HEK293 (cell line): ENCODE measurements at regions not wholly inside any gene's neighbourhood (a gene's known extent, or its start where the extent isn't known, plus 50 kb on each side); places are given as distances from the start of the nearest gene placed in this dataset.
A peak's percentile ranks its signal among the peaks of the same experiment; 100 is the strongest.

Experiments
- CTCF ChIA-PET: fragments of 350-600 bp; formaldehyde crosslinking; extraction: SDS; loops from one replicate; lab custom pipeline; 2021; ENCODE audit warnings: antibody characterized with exemption; lab: Yijun Ruan, JAX
- POLR2A ChIA-PET: fragments of 300-600 bp; formaldehyde crosslinking; extraction: SDS; loops from one replicate; lab custom pipeline; 2020; ENCODE audit warnings: antibody characterized with exemption, inconsistent platforms; lab: Yijun Ruan, JAX
- H3K27ac ChIP-seq: fragments of 200-500 bp; sonication (Bioruptor generic); 2 replicates; pipeline ENCODE4 v1.5.1; 2014; ENCODE audit warnings: low read depth, low read length, control low read depth, inconsistent platforms; ENCODE audit errors: extremely low read depth
- H3K36me3 ChIP-seq, 2 experiments: fragments of 200-500 bp in 1 of 2; sonication (Bioruptor generic) in 1 of 2; 1 replicate in 1 of 2; 2 replicates in 1 of 2; pipeline ENCODE4 v1.5.1; 2014 to 2017; ENCODE audit warnings: inconsistent platforms in 2 of 2, low read length in 2 of 2; ENCODE audit not compliant: control insufficient read depth in 2 of 2, insufficient read depth in 1 of 2
- H3K4me1 ChIP-seq: fragments of 200-500 bp; sonication (Bioruptor generic); 2 replicates; pipeline ENCODE4 v1.5.1; 2014; ENCODE audit warnings: mild to moderate bottlenecking, low read length, inconsistent platforms; ENCODE audit not compliant: control insufficient read depth, insufficient read depth
- H3K4me3 ChIP-seq: 2 replicates; pipeline ENCODE4 v1.5.1; 2011; ENCODE audit warnings: low read depth, mild to moderate bottlenecking, control low read depth, low read length, moderate library complexity
- H3K9me3 ChIP-seq: fragments of 200-500 bp; sonication (Bioruptor generic); 2 replicates; pipeline ENCODE4 v1.5.1; 2014; ENCODE audit warnings: low read depth, low read length, inconsistent platforms; ENCODE audit not compliant: control insufficient read depth, insufficient read depth
- BCL11B ChIP-seq: fragments of 450-650 bp; formaldehyde crosslinking; IDR thresholded peaks from 2 replicates; pipeline ENCODE4 v1.5.1; 2016; ENCODE audit warnings: low read depth, missing biosample characterization, missing genetic modification characterization
- GLI4 ChIP-seq: fragments of 450-650 bp; formaldehyde crosslinking; IDR thresholded peaks from 2 replicates; pipeline ENCODE4 v1.5.1; 2016; ENCODE audit warnings: missing biosample characterization, missing genetic modification characterization
- GLIS2 ChIP-seq: fragments of 450-650 bp; formaldehyde crosslinking; IDR thresholded peaks from 2 replicates; pipeline ENCODE4 v1.5.1; 2016; ENCODE audit warnings: missing biosample characterization, missing genetic modification characterization
- MEIS1 ChIP-seq: sonication (generic); formaldehyde crosslinking; IDR thresholded peaks from 2 replicates; pipeline ENCODE4 v1.8.1; 2022; ENCODE audit warnings: missing genetic modification reagents, mild to moderate bottlenecking, borderline replicate concordance
- PATZ1 ChIP-seq: fragments of 450-650 bp; formaldehyde crosslinking; IDR thresholded peaks from 2 replicates; pipeline ENCODE4 v1.5.1; 2016; ENCODE audit warnings: missing biosample characterization, missing genetic modification characterization
- SP3 ChIP-seq: fragments of 450-650 bp; formaldehyde crosslinking; IDR thresholded peaks from 2 replicates; pipeline ENCODE4 v1.5.1; 2016; ENCODE audit warnings: missing biosample characterization, missing genetic modification characterization
- SP7 ChIP-seq: fragments of 450-650 bp; formaldehyde crosslinking; IDR thresholded peaks from 2 replicates; pipeline ENCODE4 v1.5.1; 2016; ENCODE audit warnings: missing biosample characterization, missing genetic modification characterization
- ZBTB8A ChIP-seq: fragments of 450-650 bp; formaldehyde crosslinking; IDR thresholded peaks from 2 replicates; pipeline ENCODE4 v1.5.1; 2016; ENCODE audit warnings: missing biosample characterization, missing genetic modification characterization
- ZNF140 ChIP-seq: fragments of 450-650 bp; formaldehyde crosslinking; IDR thresholded peaks from 2 replicates; pipeline ENCODE4 v1.5.1; 2016; ENCODE audit warnings: missing biosample characterization, missing genetic modification characterization
- ZNF16 ChIP-seq: fragments of 450-650 bp; formaldehyde crosslinking; IDR thresholded peaks from 2 replicates; pipeline ENCODE4 v1.5.1; 2016; ENCODE audit warnings: low read depth, missing biosample characterization, missing genetic modification characterization
- ZNF211 ChIP-seq: fragments of 450-650 bp; formaldehyde crosslinking; IDR thresholded peaks from 2 replicates; pipeline ENCODE4 v1.5.1; 2016; ENCODE audit warnings: low read depth, missing biosample characterization, missing genetic modification characterization
- ZNF335 ChIP-seq: fragments of 450-650 bp; formaldehyde crosslinking; conservative IDR thresholded peaks from 2 replicates; pipeline ENCODE4 v1.5.1; 2016; ENCODE audit warnings: missing biosample characterization, missing genetic modification characterization
- ZNF404 ChIP-seq: fragments of 450-650 bp; formaldehyde crosslinking; IDR thresholded peaks from 2 replicates; pipeline ENCODE4 v1.5.1; 2017; ENCODE audit warnings: missing biosample characterization, missing genetic modification characterization
- ZNF423 ChIP-seq: fragments of 450-650 bp; formaldehyde crosslinking; IDR thresholded peaks from 2 replicates; pipeline ENCODE4 v1.5.1; 2016; ENCODE audit warnings: missing biosample characterization, missing genetic modification characterization
- ZNF433 ChIP-seq: fragments of 450-650 bp; formaldehyde crosslinking; IDR thresholded peaks from 2 replicates; pipeline ENCODE4 v1.5.1; 2016; ENCODE audit warnings: missing biosample characterization, missing genetic modification characterization, low read depth
- ZNF488 ChIP-seq: fragments of 450-650 bp; formaldehyde crosslinking; IDR thresholded peaks from 2 replicates; pipeline ENCODE4 v1.5.1; 2016; ENCODE audit warnings: missing biosample characterization, missing genetic modification characterization
- ZNF510 ChIP-seq: fragments of 450-650 bp; formaldehyde crosslinking; IDR thresholded peaks from 2 replicates; pipeline ENCODE4 v1.5.1; 2018; ENCODE audit warnings: mild to moderate bottlenecking, missing genetic modification characterization, missing biosample characterization; ENCODE audit not compliant: insufficient replicate concordance
- ZNF544 ChIP-seq: fragments of 450-650 bp; formaldehyde crosslinking; IDR thresholded peaks from 2 replicates; pipeline ENCODE4 v1.5.0; 2017; ENCODE audit warnings: missing biosample characterization, missing genetic modification characterization
- ZNF629 ChIP-seq: fragments of 450-650 bp; formaldehyde crosslinking; IDR thresholded peaks from 2 replicates; pipeline ENCODE4 v1.5.1; 2017; ENCODE audit warnings: missing biosample characterization, missing genetic modification characterization
- ZNF645 ChIP-seq: fragments of 450-650 bp; formaldehyde crosslinking; IDR thresholded peaks from 2 replicates; pipeline ENCODE4; 2016; ENCODE audit warnings: missing biosample characterization, missing genetic modification characterization
- ZNF692 ChIP-seq: fragments of 450-650 bp; formaldehyde crosslinking; IDR thresholded peaks from 2 replicates; pipeline ENCODE4 v1.5.1; 2016; ENCODE audit warnings: missing biosample characterization, missing genetic modification characterization
- TF ChIP-seq, protein P1 (sequence below): fragments of 450-650 bp; formaldehyde crosslinking; IDR thresholded peaks from 2 replicates; pipeline ENCODE4 v1.5.1; 2016; ENCODE audit warnings: missing biosample characterization, missing genetic modification characterization
- TF ChIP-seq, protein P2 (sequence below): fragments of 450-650 bp; formaldehyde crosslinking; IDR thresholded peaks from 2 replicates; pipeline ENCODE4 v1.5.1; 2016; ENCODE audit warnings: missing biosample characterization, missing genetic modification characterization
- TF ChIP-seq, protein P3 (sequence below): fragments of 450-650 bp; formaldehyde crosslinking; IDR thresholded peaks from 2 replicates; pipeline ENCODE4 v1.5.1; 2016; ENCODE audit warnings: missing biosample characterization, missing genetic modification characterization

GRCh38 chr1:119279456-119280381, 88.9 kb upstream of the HAO2 start:
- peaks cover 7% of the 10 kb centered on the region for H3K4me1 ChIP-seq
- no peaks in the 10 kb centered on the region for H3K36me3 ChIP-seq
- H3K27ac ChIP-seq = no peak overlapping the region
- ChIA-PET POLR2A (no interaction called here), CTCF (interaction anchor here (0.6 to 5.4 kb wide), 3 partner anchors 9 to 87 kb away, joined by 3 to 49 read pairs (median 5); partner anchors contain the start of gene HAO2)
- no peak overlapping the region for H3K4me3 ChIP-seq
- no peaks in the 10 kb centered on the region for H3K9me3 ChIP-seq
- TF ChIP-seq ZNF645 (tag by site-specific recombination) = no peak
- no peak for TF ChIP-seq BCL11B (tag by site-specific recombination)
- no peak for TF ChIP-seq GLI4
- no peak for TF ChIP-seq GLIS2 (tag by site-specific recombination)
- TF ChIP-seq ZNF692 (tag by site-specific recombination) = no peak
- no peak for TF ChIP-seq ZNF16 (tag by site-specific recombination)
- no peak for TF ChIP-seq ZNF488 (tag by site-specific recombination)
- TF ChIP-seq, protein P1, sequence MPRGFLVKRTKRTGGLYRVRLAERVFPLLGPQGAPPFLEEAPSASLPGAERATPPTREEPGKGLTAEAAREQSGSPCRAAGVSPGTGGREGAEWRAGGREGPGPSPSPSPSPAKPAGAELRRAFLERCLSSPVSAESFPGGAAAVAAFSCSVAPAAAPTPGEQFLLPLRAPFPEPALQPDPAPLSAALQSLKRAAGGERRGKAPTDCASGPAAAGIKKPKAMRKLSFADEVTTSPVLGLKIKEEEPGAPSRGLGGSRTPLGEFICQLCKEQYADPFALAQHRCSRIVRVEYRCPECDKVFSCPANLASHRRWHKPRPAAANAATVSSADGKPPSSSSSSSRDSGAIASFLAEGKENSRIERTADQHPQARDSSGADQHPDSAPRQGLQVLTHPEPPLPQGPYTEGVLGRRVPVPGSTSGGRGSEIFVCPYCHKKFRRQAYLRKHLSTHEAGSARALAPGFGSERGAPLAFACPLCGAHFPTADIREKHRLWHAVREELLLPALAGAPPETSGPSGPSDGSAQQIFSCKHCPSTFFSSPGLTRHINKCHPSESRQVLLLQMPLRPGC (tag by site-specific recombination) = no peak
- TF ChIP-seq ZNF404 (tag by site-specific recombination) = no peak
- no peak for TF ChIP-seq ZBTB8A (tag by site-specific recombination)
- peak; percentile 39 for TF ChIP-seq ZNF335 (tag by site-specific recombination)
- TF ChIP-seq ZNF423 (tag by site-specific recombination) = no peak
- no peak for TF ChIP-seq ZNF433 (tag by site-specific recombination)
- TF ChIP-seq ZNF510 (tag by site-specific recombination) = no peak
- peak; percentile 86 for TF ChIP-seq SP7 (tag by site-specific recombination)
- no peak for TF ChIP-seq ZNF211 (tag by site-specific recombination)
- TF ChIP-seq SP3 (tag by site-specific recombination) = no peak
- TF ChIP-seq ZNF544 = no peak
- no peak for TF ChIP-seq ZNF140 (tag by site-specific recombination)
- TF ChIP-seq, protein P2, sequence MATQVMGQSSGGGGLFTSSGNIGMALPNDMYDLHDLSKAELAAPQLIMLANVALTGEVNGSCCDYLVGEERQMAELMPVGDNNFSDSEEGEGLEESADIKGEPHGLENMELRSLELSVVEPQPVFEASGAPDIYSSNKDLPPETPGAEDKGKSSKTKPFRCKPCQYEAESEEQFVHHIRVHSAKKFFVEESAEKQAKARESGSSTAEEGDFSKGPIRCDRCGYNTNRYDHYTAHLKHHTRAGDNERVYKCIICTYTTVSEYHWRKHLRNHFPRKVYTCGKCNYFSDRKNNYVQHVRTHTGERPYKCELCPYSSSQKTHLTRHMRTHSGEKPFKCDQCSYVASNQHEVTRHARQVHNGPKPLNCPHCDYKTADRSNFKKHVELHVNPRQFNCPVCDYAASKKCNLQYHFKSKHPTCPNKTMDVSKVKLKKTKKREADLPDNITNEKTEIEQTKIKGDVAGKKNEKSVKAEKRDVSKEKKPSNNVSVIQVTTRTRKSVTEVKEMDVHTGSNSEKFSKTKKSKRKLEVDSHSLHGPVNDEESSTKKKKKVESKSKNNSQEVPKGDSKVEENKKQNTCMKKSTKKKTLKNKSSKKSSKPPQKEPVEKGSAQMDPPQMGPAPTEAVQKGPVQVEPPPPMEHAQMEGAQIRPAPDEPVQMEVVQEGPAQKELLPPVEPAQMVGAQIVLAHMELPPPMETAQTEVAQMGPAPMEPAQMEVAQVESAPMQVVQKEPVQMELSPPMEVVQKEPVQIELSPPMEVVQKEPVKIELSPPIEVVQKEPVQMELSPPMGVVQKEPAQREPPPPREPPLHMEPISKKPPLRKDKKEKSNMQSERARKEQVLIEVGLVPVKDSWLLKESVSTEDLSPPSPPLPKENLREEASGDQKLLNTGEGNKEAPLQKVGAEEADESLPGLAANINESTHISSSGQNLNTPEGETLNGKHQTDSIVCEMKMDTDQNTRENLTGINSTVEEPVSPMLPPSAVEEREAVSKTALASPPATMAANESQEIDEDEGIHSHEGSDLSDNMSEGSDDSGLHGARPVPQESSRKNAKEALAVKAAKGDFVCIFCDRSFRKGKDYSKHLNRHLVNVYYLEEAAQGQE (tag by site-specific recombination) = no peak
- no peak for TF ChIP-seq MEIS1
- TF ChIP-seq ZNF629 = no peak
- TF ChIP-seq, protein P3, sequence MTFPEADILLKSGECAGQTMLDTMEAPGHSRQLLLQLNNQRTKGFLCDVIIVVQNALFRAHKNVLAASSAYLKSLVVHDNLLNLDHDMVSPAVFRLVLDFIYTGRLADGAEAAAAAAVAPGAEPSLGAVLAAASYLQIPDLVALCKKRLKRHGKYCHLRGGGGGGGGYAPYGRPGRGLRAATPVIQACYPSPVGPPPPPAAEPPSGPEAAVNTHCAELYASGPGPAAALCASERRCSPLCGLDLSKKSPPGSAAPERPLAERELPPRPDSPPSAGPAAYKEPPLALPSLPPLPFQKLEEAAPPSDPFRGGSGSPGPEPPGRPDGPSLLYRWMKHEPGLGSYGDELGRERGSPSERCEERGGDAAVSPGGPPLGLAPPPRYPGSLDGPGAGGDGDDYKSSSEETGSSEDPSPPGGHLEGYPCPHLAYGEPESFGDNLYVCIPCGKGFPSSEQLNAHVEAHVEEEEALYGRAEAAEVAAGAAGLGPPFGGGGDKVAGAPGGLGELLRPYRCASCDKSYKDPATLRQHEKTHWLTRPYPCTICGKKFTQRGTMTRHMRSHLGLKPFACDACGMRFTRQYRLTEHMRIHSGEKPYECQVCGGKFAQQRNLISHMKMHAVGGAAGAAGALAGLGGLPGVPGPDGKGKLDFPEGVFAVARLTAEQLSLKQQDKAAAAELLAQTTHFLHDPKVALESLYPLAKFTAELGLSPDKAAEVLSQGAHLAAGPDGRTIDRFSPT (tag by site-specific recombination) = peak; percentile 26; the same call in 1 of the 2 replicates
- no peak for TF ChIP-seq PATZ1 (tag by site-specific recombination)
